B cell (primary cell): ENCODE measurements at regions not wholly inside any gene's neighbourhood (a gene's known extent, or its start where the extent isn't known, plus 50 kb on each side); places are given as distances from the start of the nearest gene placed in this dataset.
A peak's percentile ranks its signal among the peaks of the same experiment; 100 is the strongest.

Source experiments
- ATAC-seq: fragments of 200-7000 bp; cut with Tn5 transposase; one replicate; pipeline ENCODE4 v1.10.0; 2021; ENCODE audit warnings: low read depth, mild to moderate bottlenecking, moderate number of reproducible peaks, moderate library complexity
- CTCF ChIA-PET: fragments of 350-600 bp; sonication (Branson Sonifier 250); formaldehyde crosslinking; loops from one replicate; lab custom pipeline; 2021; ENCODE audit warnings: antibody characterized with exemption, inconsistent platforms; lab: Charles Lee
- POLR2A ChIA-PET: fragments of 350-600 bp; sonication (Branson Sonifier 250); formaldehyde crosslinking; loops from one replicate; lab custom pipeline; 2021; ENCODE audit warnings: antibody characterized with exemption; lab: Charles Lee
- DNase-seq: peaks from one replicate; pipeline ENCODE4 v3.0.0; 2013
- H2AFZ ChIP-seq: 2 replicates; pipeline ENCODE4 v1.6.1; 2012; ENCODE audit warnings: mild to moderate bottlenecking, low read depth, low read length; ENCODE audit not compliant: insufficient read depth, poor library complexity, severe bottlenecking
- H3K27ac ChIP-seq, 2 donors: 1 replicate in 1 of 2; 2 replicates in 1 of 2; pipeline ENCODE4 v1.5.1; 2012 to 2013; ENCODE audit warnings: low read length in 2 of 2, mild to moderate bottlenecking in 2 of 2, moderate library complexity in 1 of 2
- H3K27me3 ChIP-seq, 4 experiments: fragments of 200-600 bp in 1 of 4; sonication (generic) in 1 of 4; replicated peaks in 1 of 4; 1 replicate in 2 of 4; 2 replicates in 2 of 4; pipeline versions ENCODE4 v1.6.1 to v1.7.0; 2013 to 2016; ENCODE audit warnings: low read length in 3 of 4, mild to moderate bottlenecking in 2 of 4, mixed read lengths in 1 of 4, moderate library complexity in 1 of 4; ENCODE audit not compliant: insufficient read depth in 4 of 4, control insufficient read depth in 3 of 4; ENCODE audit errors: control extremely low read depth in 1 of 4
- H3K36me3 ChIP-seq, 2 experiments: replicated peaks in 1 of 2; 1 replicate in 1 of 2; 2 replicates in 1 of 2; pipeline versions ENCODE4 v1.6.1 to v1.7.1; 2013; ENCODE audit warnings: low read length in 1 of 2; ENCODE audit not compliant: insufficient read depth in 2 of 2, control insufficient read depth in 1 of 2; ENCODE audit errors: control extremely low read depth in 1 of 2, extremely low read depth in 1 of 2
- H3K4me1 ChIP-seq, 2 donors: fragments of 200-600 bp in 1 of 2; sonication (generic) in 1 of 2; 1 replicate in 1 of 2; 2 replicates in 1 of 2; pipeline versions ENCODE4 v1.5.1 to v1.6.1; 2013 to 2017; ENCODE audit warnings: low read length in 2 of 2; ENCODE audit not compliant: control insufficient read depth in 2 of 2, insufficient read depth in 2 of 2
- H3K4me2 ChIP-seq: replicated peaks from 2 replicates; pipeline ENCODE3; 2012; ENCODE audit warnings: mild to moderate bottlenecking, low read depth, low read length; ENCODE audit not compliant: poor library complexity, severe bottlenecking
- H3K4me3 ChIP-seq, 5 experiments: fragments of 200-600 bp in 1 of 5; sonication (generic) in 1 of 5; 1 replicate in 3 of 5; 2 replicates in 2 of 5; pipeline versions ENCODE4 v1.5.1 to v1.7.0; 2011 to 2016; ENCODE audit warnings: low read length in 4 of 5, mild to moderate bottlenecking in 4 of 5, low read depth in 2 of 5, control low read depth in 1 of 5, moderate library complexity in 1 of 5; ENCODE audit not compliant: insufficient read depth in 1 of 5; ENCODE audit errors: control extremely low read depth in 1 of 5, extremely low read depth in 1 of 5
- H3K79me2 ChIP-seq: fragments of 200-600 bp; sonication (generic); one replicate; pipeline ENCODE4 v1.6.0; 2016; ENCODE audit warnings: low read length; ENCODE audit not compliant: control insufficient read depth, insufficient read depth
- H3K9ac ChIP-seq: fragments of 200-600 bp; sonication (generic); 2 replicates; pipeline ENCODE4 v1.6.1; 2017; ENCODE audit warnings: mild to moderate bottlenecking, low read length, moderate library complexity
- H3K9me3 ChIP-seq, 3 donors: one replicate each; pipeline versions ENCODE4 v1.6.1 to v1.7.1; 2013; ENCODE audit warnings: low read length in 2 of 3; ENCODE audit not compliant: control insufficient read depth in 2 of 3, insufficient read depth in 1 of 3; ENCODE audit errors: control extremely low read depth in 1 of 3
- H4K20me1 ChIP-seq: 2 replicates; pipeline ENCODE4 v1.6.0; 2012; ENCODE audit warnings: mild to moderate bottlenecking, low read length; ENCODE audit not compliant: insufficient read depth, control insufficient read depth, poor library complexity, severe bottlenecking
- H3K27ac Mint-ChIP-seq: one replicate; pipeline ENCODE4 v1.8.0; 2021; ENCODE audit warnings: mixed read lengths
- H3K27me3 Mint-ChIP-seq: one replicate; pipeline ENCODE4 v1.8.0; 2021; ENCODE audit warnings: mixed read lengths
- H3K4me1 Mint-ChIP-seq: one replicate; pipeline ENCODE4 v1.8.0; 2021; ENCODE audit warnings: mixed read lengths
- H3K4me3 Mint-ChIP-seq: one replicate; pipeline ENCODE4 v1.8.0; 2021; ENCODE audit warnings: mixed read lengths
- H3K9me3 Mint-ChIP-seq: one replicate; pipeline ENCODE4 v1.8.0; 2022; ENCODE audit warnings: mixed read lengths; ENCODE audit not compliant: insufficient read depth
- CTCF ChIP-seq: fragments of 200-600 bp; IDR thresholded peaks from one replicate; pipeline ENCODE4 v1.8.0; 2022; ENCODE audit warnings: antibody characterized with exemption, mild to moderate bottlenecking
- EZH2 ChIP-seq: IDR thresholded peaks from 2 replicates; pipeline ENCODE4 v1.6.1; 2012; ENCODE audit warnings: borderline replicate concordance, low read depth, mild to moderate bottlenecking, moderate library complexity, low read length; ENCODE audit not compliant: insufficient read depth, poor library complexity, severe bottlenecking
- WGBS: methylation state at CpG from one replicate; pipeline ENCODE4 v1.1.5; 2013; ENCODE audit warnings: missing lambda C conversion rate; ENCODE audit not compliant: insufficient coverage; 5-methylcytosine and 5-hydroxymethylcytosine counted together
- intact Hi-C: fragments of 100-400 bp; cut with micrococcal nuclease; formaldehyde crosslinking; loops from one replicate; pipeline ENCODE4 v1.10.0; 2022

- H3K36me3 ChIP-seq, result no peaks in the 10 kb centered on the region
- intact Hi-C loops, result no loop called here
- Mint-ChIP-seq H3K4me3 (no peak overlapping the region), H3K4me1 (no peaks in the 10 kb centered on the region), H3K27me3 (peaks cover 15% of the 10 kb centered on the region), H3K9me3 (no peaks in the 10 kb centered on the region), H3K27ac (no peak overlapping the region)
- TF ChIP-seq CTCF (no peak), EZH2 (no peak)
- no peak overlapping the region for H3K4me3 ChIP-seq
- H3K9me3 ChIP-seq, result no peaks in the 10 kb centered on the region
- ChIA-PET POLR2A (no interaction called here), CTCF (no interaction called here)
- H4K20me1 ChIP-seq, result no peaks in the 10 kb centered on the region
- no peak overlapping the region for H3K9ac ChIP-seq
- WGBS, result 92% methylated on average over 2 of the region's 4 CpGs
- ATAC-seq (no peak), DNase-seq (no peak)
- H3K27me3 ChIP-seq, result no peaks in the 10 kb centered on the region
- no peaks in the 10 kb centered on the region for H3K79me2 ChIP-seq
- H3K27ac ChIP-seq, result no peak overlapping the region
- H2AFZ ChIP-seq, result no peak overlapping the region
- H3K4me1 ChIP-seq, result no peaks in the 10 kb centered on the region
- no peak overlapping the region for H3K4me2 ChIP-seq
Measured at GRCh38 chr4:67333664-67334063, 211.6 kb downstream of the CENPC start.

- Histone ChIP-seq H3K27ac (no peak overlapping the region), H3K9ac (no peak overlapping the region), H3K36me3 (no peaks in the 10 kb centered on the region), H3K4me3 (no peak overlapping the region), H3K27me3 (peaks cover 0 to 4% (median 2%) of the 10 kb centered on the region in 4 experiments), H3K79me2 (no peaks in the 10 kb centered on the region), H2AFZ (no peak overlapping the region), H3K9me3 (no peaks in the 10 kb centered on the region), H3K4me1 (no peaks in the 10 kb centered on the region), H4K20me1 (no peaks in the 10 kb centered on the region), H3K4me2 (no peak overlapping the region)
- Mint-ChIP-seq H3K9me3 (no peaks in the 10 kb centered on the region), H3K4me3 (no peak overlapping the region), H3K27me3 (peaks cover 19% of the 10 kb centered on the region), H3K4me1 (no peaks in the 10 kb centered on the region), H3K27ac (no peak overlapping the region)
- CTCF ChIA-PET, result no interaction called here
- TF ChIP-seq CTCF, result peak; percentile 45
- no peak for TF ChIP-seq EZH2
- intact Hi-C loops, result no loop called here
- ATAC-seq (no peak), DNase-seq (no peak)
- POLR2A ChIA-PET, result no interaction called here
- WGBS, result no CpG with 5 or more reads among the region's 4 CpGs
Measured at GRCh38 chr4:67332627-67333026, 212.7 kb downstream of the CENPC start.
